ENCODE measurements at regions not wholly inside any gene's neighbourhood (a gene's known extent, or its start where the extent isn't known, plus 50 kb on each side); places are given as distances from the start of the nearest gene placed in this dataset.
"Not testable (repeated sequence)": the region's sequence is repeated elsewhere in the genome, so short reads cannot be mapped to it uniquely, and the experiment has no call there.

- no peak for DNase-seq (ENCODE audit: low read depth in 2 of 2)
Observed at GRCh38 chr2:58620896-58621295, 379.8 kb upstream of the FANCL start.

GRCh38 chr2:58620093-58620492, 379.0 kb upstream of the FANCL start:
- DNase-seq (ENCODE audit: low read depth in 2 of 2), result no peak

GRCh38 chr2:58616961-58617360, 375.8 kb upstream of the FANCL start:
- no peak for DNase-seq (ENCODE audit: low read depth in 2 of 2)

GRCh38 chr2:58614219-58614618, 373.1 kb upstream of the FANCL start:
- DNase-seq (ENCODE audit: low read depth in 2 of 2), result no peak

GRCh38 chr2:58612973-58613372, 371.8 kb upstream of the FANCL start:
- DNase-seq (ENCODE audit: low read depth in 2 of 2), result no peak

GRCh38 chr2:58609326-58609725, 368.2 kb upstream of the FANCL start:
- no peak for DNase-seq (ENCODE audit: low read depth in 2 of 2)

GRCh38 chr2:58608146-58608545, 367.0 kb upstream of the FANCL start:
- DNase-seq (ENCODE audit: low read depth in 2 of 2), result no peak

GRCh38 chr2:58607448-58607847, 366.3 kb upstream of the FANCL start:
- no peak for DNase-seq (ENCODE audit: low read depth in 2 of 2)

- DNase-seq (ENCODE audit: low read depth in 2 of 2), result no peak
Observed at GRCh38 chr2:58606799-58607198, 365.7 kb upstream of the FANCL start.

- DNase-seq (ENCODE audit: low read depth in 2 of 2), result no peak
Observed at GRCh38 chr2:58604096-58604495, 363.0 kb upstream of the FANCL start.

GRCh38 chr2:58601017-58601416, 359.9 kb upstream of the FANCL start:
- no peak for DNase-seq (ENCODE audit: low read depth in 2 of 2)

GRCh38 chr2:58598171-58598570, 357.0 kb upstream of the FANCL start:
- DNase-seq (ENCODE audit: low read depth in 2 of 2), result no peak

GRCh38 chr2:58595714-58596113, 354.6 kb upstream of the FANCL start:
- no peak for DNase-seq (ENCODE audit: low read depth in 2 of 2)

GRCh38 chr2:58594762-58595161, 353.6 kb upstream of the FANCL start:
- no peak for DNase-seq (ENCODE audit: low read depth in 2 of 2)

- no peak for DNase-seq (ENCODE audit: low read depth in 2 of 2)
Observed at GRCh38 chr2:58594175-58594574, 353.1 kb upstream of the FANCL start.

- not testable (repeated sequence) for DNase-seq (ENCODE audit: low read depth in 2 of 2)
Observed at GRCh38 chr2:58586178-58586577, 345.1 kb upstream of the FANCL start.

GRCh38 chr2:58585233-58585632, 344.1 kb upstream of the FANCL start:
- no peak for DNase-seq (ENCODE audit: low read depth in 2 of 2)

- no peak for DNase-seq (ENCODE audit: low read depth in 2 of 2)
Observed at GRCh38 chr2:58584606-58585118, 343.5 kb upstream of the FANCL start.

GRCh38 chr2:58578276-58578675, 337.2 kb upstream of the FANCL start:
- no peak for DNase-seq (ENCODE audit: low read depth in 2 of 2)

GRCh38 chr2:58574873-58575272, 333.7 kb upstream of the FANCL start:
- no peak for DNase-seq (ENCODE audit: low read depth in 2 of 2)

GRCh38 chr2:58572731-58573130, 331.6 kb upstream of the FANCL start:
- DNase-seq (ENCODE audit: low read depth in 2 of 2), result no peak

- no peak for DNase-seq (ENCODE audit: low read depth in 2 of 2)
Observed at GRCh38 chr2:58571181-58571852, 330.2 kb upstream of the FANCL start.

GRCh38 chr2:58569475-58570185, 328.5 kb upstream of the FANCL start:
- no peak for DNase-seq (ENCODE audit: low read depth in 2 of 2)

All from stimulated activated CD8-positive, alpha-beta memory T cell treated with anti-CD3 and anti-CD28 coated beads, Interleukin-15, amount 100 ng/mL, for 4 hours (primary cell).